ENCODE measurements at regions not wholly inside any gene's neighbourhood (a gene's known extent, or its start where the extent isn't known, plus 50 kb on each side); places are given as distances from the start of the nearest gene placed in this dataset.

GRCh38 chr11:38136887-38137286 lies 1538.9 kb upstream of the RAG2 start:
- no peaks in the 10 kb centered on the region for H3K27me3 Mint-ChIP-seq (ENCODE audit: low read depth, unreplicated experiment)
- Histone ChIP-seq H3K27me3 (ENCODE audit: insufficient read depth, low read length) (no peaks in the 10 kb centered on the region), H3K4me1 (ENCODE audit: insufficient read depth, low read length) (no peaks in the 10 kb centered on the region), H2AFZ (ENCODE audit: low read depth, low read length) (no peak overlapping the region), H3K9me3 (ENCODE audit: insufficient read depth, low read depth, low read length) (no peaks in the 10 kb centered on the region), H3K9ac (ENCODE audit: low read length) (no peak overlapping the region), H3K4me3 (ENCODE audit: insufficient read depth, low read depth, low read length) (no peak overlapping the region), H3K4me2 (ENCODE audit: low read length) (no peak overlapping the region), H3K27ac (ENCODE audit: low read depth, low read length) (no peak overlapping the region), H3K79me2 (ENCODE audit: insufficient read depth, low read length) (no peaks in the 10 kb centered on the region), H4K20me1 (ENCODE audit: insufficient read depth, low read length) (no peaks in the 10 kb centered on the region), H3K36me3 (ENCODE audit: insufficient read depth, low read length) (no peaks in the 10 kb centered on the region)
- H3K4me3 Mint-ChIP-seq (ENCODE audit: unreplicated experiment), result no peak overlapping the region
- peaks cover 4% of the 10 kb centered on the region for H3K9me3 Mint-ChIP-seq (ENCODE audit: unreplicated experiment)
- DNase-seq (ENCODE audit: low read depth), result no peak
- no peak overlapping the region for H3K27ac Mint-ChIP-seq (ENCODE audit: unreplicated experiment)
- H3K4me1 Mint-ChIP-seq (ENCODE audit: low read depth, unreplicated experiment), result no peaks in the 10 kb centered on the region
- FAIRE-seq, result no peak
- no peaks in the 10 kb centered on the region for H3K36me3 Mint-ChIP-seq (ENCODE audit: low read depth, unreplicated experiment)
- TF ChIP-seq EZH2 (IDR thresholded peaks at IDR 0.05; ENCODE audit: insufficient read depth, low read length) (no peak), CTCF (IDR thresholded peaks at IDR 0.05; ENCODE audit: insufficient read depth, low read depth, low read length) (no peak)

GRCh38 chr11:38131535-38131934 lies 1533.5 kb upstream of the RAG2 start:
- Mint-ChIP-seq H3K4me3 (ENCODE audit: unreplicated experiment) (no peak overlapping the region), H3K27me3 (ENCODE audit: low read depth, unreplicated experiment) (no peaks in the 10 kb centered on the region), H3K36me3 (ENCODE audit: low read depth, unreplicated experiment) (no peaks in the 10 kb centered on the region), H3K27ac (ENCODE audit: unreplicated experiment) (no peak overlapping the region), H3K4me1 (ENCODE audit: low read depth, unreplicated experiment) (no peaks in the 10 kb centered on the region), H3K9me3 (ENCODE audit: unreplicated experiment) (peaks cover 4% of the 10 kb centered on the region)
- Histone ChIP-seq H3K9ac (ENCODE audit: low read length) (no peak overlapping the region), H4K20me1 (ENCODE audit: insufficient read depth, low read length) (no peaks in the 10 kb centered on the region), H3K27me3 (ENCODE audit: insufficient read depth, low read length) (no peaks in the 10 kb centered on the region), H3K79me2 (ENCODE audit: insufficient read depth, low read length) (no peaks in the 10 kb centered on the region), H3K4me1 (ENCODE audit: insufficient read depth, low read length) (no peaks in the 10 kb centered on the region), H3K4me3 (ENCODE audit: insufficient read depth, low read depth, low read length) (no peak overlapping the region), H3K36me3 (ENCODE audit: insufficient read depth, low read length) (no peaks in the 10 kb centered on the region), H3K4me2 (ENCODE audit: low read length) (no peak overlapping the region), H3K9me3 (ENCODE audit: insufficient read depth, low read depth, low read length) (no peaks in the 10 kb centered on the region), H3K27ac (ENCODE audit: low read depth, low read length) (no peak overlapping the region), H2AFZ (ENCODE audit: low read depth, low read length) (no peak overlapping the region)
- FAIRE-seq (no peak), DNase-seq (ENCODE audit: low read depth) (no peak)
- no peak for TF ChIP-seq EZH2 (IDR thresholded peaks at IDR 0.05; ENCODE audit: insufficient read depth, low read length)
- no peak for TF ChIP-seq CTCF (IDR thresholded peaks at IDR 0.05; ENCODE audit: insufficient read depth, low read depth, low read length)

GRCh38 chr11:38130976-38131375 lies 1532.9 kb upstream of the RAG2 start:
- no peak for FAIRE-seq
- Histone ChIP-seq H3K36me3 (ENCODE audit: insufficient read depth, low read length) (no peaks in the 10 kb centered on the region), H3K9me3 (ENCODE audit: insufficient read depth, low read depth, low read length) (no peaks in the 10 kb centered on the region), H3K4me1 (ENCODE audit: insufficient read depth, low read length) (no peaks in the 10 kb centered on the region), H3K27me3 (ENCODE audit: insufficient read depth, low read length) (no peaks in the 10 kb centered on the region), H2AFZ (ENCODE audit: low read depth, low read length) (no peak overlapping the region), H3K27ac (ENCODE audit: low read depth, low read length) (no peak overlapping the region), H3K79me2 (ENCODE audit: insufficient read depth, low read length) (no peaks in the 10 kb centered on the region), H3K9ac (ENCODE audit: low read length) (no peak overlapping the region), H3K4me3 (ENCODE audit: insufficient read depth, low read depth, low read length) (no peak overlapping the region), H3K4me2 (ENCODE audit: low read length) (no peak overlapping the region), H4K20me1 (ENCODE audit: insufficient read depth, low read length) (no peaks in the 10 kb centered on the region)
- no peak for DNase-seq (ENCODE audit: low read depth)
- TF ChIP-seq CTCF (IDR thresholded peaks at IDR 0.05; ENCODE audit: insufficient read depth, low read depth, low read length), result no peak
- Mint-ChIP-seq H3K9me3 (ENCODE audit: unreplicated experiment) (peaks cover 4% of the 10 kb centered on the region), H3K4me1 (ENCODE audit: low read depth, unreplicated experiment) (no peaks in the 10 kb centered on the region), H3K36me3 (ENCODE audit: low read depth, unreplicated experiment) (no peaks in the 10 kb centered on the region), H3K27me3 (ENCODE audit: low read depth, unreplicated experiment) (no peaks in the 10 kb centered on the region), H3K4me3 (ENCODE audit: unreplicated experiment) (no peak overlapping the region), H3K27ac (ENCODE audit: unreplicated experiment) (no peak overlapping the region)
